ENCODE measurements at regions not wholly inside any gene's neighbourhood (a gene's known extent, or its start where the extent isn't known, plus 50 kb on each side); places are given as distances from the start of the nearest gene placed in this dataset.

DNA sequence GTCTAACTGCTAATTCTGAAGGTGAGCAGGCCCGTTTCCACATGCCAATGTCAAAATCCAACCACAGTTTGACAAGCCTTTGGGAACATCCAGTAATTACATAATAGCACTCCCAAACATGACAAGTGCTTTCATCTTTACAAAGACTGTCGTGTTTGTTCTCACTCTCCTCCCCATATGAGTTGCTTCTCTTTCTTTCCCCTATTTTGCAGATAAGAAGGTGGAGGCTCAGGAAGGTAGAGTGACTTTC, 55.9 kb upstream of the CD44 start:
- Mint-ChIP-seq H3K4me3 (peak overlapping the region; percentile 56), H3K27ac (peak overlapping the region; percentile 91), H3K36me3 (ENCODE audit: low read depth) (peaks cover 10% of the 10 kb centered on the region), H3K27me3 (ENCODE audit: insufficient read depth) (no peaks in the 10 kb centered on the region), H3K9me3 (peaks cover 4% of the 10 kb centered on the region), H3K4me1 (ENCODE audit: low read depth) (peaks cover 82% of the 10 kb centered on the region)
- DNase-seq (ENCODE audit: low spot score), result no peak
- intact Hi-C loops (cut with micrococcal nuclease), result loop anchor here (1.0 to 5.0 kb wide), 14 partner anchors 16 to 308 kb away; partner anchors contain the start of genes APIP, CD44 and PDHX

GRCh38 chr11:35083431-35084238, 55.3 kb upstream of the CD44 start:
- peak overlapping the region; percentile 91 for H3K27ac Mint-ChIP-seq
- H3K4me1 Mint-ChIP-seq (ENCODE audit: low read depth), result peaks cover 82% of the 10 kb centered on the region
- no peaks in the 10 kb centered on the region for H3K27me3 Mint-ChIP-seq (ENCODE audit: insufficient read depth)
- peak; percentile 70 for DNase-seq (ENCODE audit: low spot score)
- H3K36me3 Mint-ChIP-seq (ENCODE audit: low read depth), result peaks cover 11% of the 10 kb centered on the region
- intact Hi-C loops (cut with micrococcal nuclease), result loop anchor here (1.0 to 5.0 kb wide), 14 partner anchors 17 to 307 kb away; partner anchors contain the start of genes APIP, CD44 and PDHX
- H3K4me3 Mint-ChIP-seq, result peak overlapping the region; percentile 56
- H3K9me3 Mint-ChIP-seq, result peaks cover 4% of the 10 kb centered on the region

DNA sequence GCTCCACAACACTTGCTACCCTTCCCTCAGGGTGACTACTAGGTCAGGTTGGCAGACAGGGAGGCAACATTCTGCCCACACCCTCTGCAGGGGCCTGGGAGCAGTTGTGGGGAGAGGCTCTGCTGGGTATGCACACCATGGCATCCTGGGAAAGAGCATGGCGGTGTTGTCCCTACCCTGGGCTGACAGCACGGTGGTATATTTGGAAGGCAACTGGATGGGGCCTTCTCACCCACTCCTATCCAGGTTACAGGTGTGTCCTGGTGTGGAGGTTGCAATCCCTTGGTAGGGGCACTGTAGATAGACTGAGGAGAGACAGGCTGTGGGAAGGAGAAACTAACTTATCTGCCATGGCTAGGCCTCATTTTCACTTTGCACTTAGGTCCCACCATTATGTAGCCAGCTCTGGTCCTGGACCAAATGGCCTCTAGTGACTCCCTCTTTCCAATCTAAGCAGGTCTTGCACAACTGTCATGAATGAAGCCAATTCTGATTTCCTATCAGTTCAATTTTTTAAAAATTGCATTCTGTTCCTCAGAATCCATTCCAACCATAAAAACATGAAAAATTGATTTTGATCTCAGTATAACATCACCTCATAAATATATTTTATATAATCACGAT, 54.0 kb upstream of the CD44 start:
- no peak for DNase-seq (ENCODE audit: low spot score)
- Mint-ChIP-seq H3K36me3 (ENCODE audit: low read depth) (peaks cover 9% of the 10 kb centered on the region), H3K4me3 (no peak overlapping the region), H3K27me3 (ENCODE audit: insufficient read depth) (no peaks in the 10 kb centered on the region), H3K9me3 (peaks cover 4% of the 10 kb centered on the region), H3K4me1 (ENCODE audit: low read depth) (peaks cover 74% of the 10 kb centered on the region), H3K27ac (peak overlapping the region; percentile 53)
- intact Hi-C loops (cut with micrococcal nuclease), result loop anchor here (5.0 kb wide), 1 partner anchor 152 kb away; no protein-coding TSS in a partner anchor

DNA sequence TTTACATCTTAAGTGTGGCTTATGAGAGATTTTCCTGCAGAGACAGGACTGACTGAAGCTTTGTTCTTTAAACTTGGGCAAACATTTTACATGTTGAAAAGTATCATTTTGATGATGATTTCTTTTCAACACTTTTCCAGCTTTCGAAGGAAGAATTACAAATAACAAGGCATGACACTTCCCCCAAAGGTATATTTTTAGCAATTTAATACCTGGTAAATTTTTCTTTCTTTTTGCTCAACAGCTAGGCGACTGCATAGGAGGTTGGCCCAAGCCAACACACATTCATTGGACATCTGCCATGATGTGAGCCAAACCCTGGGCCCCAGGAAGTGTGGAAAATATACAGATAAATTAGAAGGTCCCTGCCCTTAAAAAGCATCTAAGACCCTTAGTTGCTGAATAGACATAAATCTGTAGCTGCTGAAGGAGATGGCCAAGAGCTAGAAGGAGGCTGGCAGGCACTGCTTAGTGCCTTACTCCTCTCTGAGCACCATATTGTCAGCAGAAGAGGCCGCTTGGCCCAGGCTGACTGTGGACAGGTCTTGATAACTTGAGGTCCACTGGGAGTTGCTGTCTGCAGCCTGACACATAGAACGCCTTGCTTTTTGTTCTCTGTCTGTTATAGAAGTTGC, 53.3 kb upstream of the CD44 start:
- Mint-ChIP-seq H3K9me3 (peaks cover 4% of the 10 kb centered on the region), H3K4me3 (no peak overlapping the region), H3K36me3 (ENCODE audit: low read depth) (peaks cover 9% of the 10 kb centered on the region), H3K27me3 (ENCODE audit: insufficient read depth) (no peaks in the 10 kb centered on the region), H3K4me1 (ENCODE audit: low read depth) (peaks cover 67% of the 10 kb centered on the region), H3K27ac (no peak overlapping the region)
- intact Hi-C loops (cut with micrococcal nuclease), result no loop called here
- no peak for DNase-seq (ENCODE audit: low spot score)

DNA sequence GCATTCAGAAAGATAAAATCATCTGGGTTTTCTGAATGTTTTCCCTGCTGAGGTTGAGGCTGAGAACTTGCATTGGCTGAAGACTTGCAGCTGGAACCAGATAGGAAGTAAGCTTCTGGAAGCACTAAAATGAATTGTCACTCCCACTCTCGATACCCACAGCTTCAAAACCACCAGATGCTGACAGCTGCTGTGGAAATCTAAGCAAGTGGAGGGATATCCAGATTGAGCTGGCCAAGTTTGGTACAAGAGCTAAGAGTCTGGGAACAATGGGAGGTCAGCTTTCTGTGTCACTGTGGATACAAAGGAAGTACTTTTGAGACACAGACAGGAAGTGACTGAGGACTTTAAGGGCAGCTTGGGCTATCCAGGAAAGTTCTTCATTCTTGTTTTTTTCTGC, 51.3 kb upstream of the CD44 start:
- Mint-ChIP-seq H3K4me1 (ENCODE audit: low read depth) (peaks cover 50% of the 10 kb centered on the region), H3K27me3 (ENCODE audit: insufficient read depth) (no peaks in the 10 kb centered on the region), H3K4me3 (no peak overlapping the region), H3K9me3 (no peaks in the 10 kb centered on the region), H3K36me3 (ENCODE audit: low read depth) (peaks cover 4% of the 10 kb centered on the region), H3K27ac (peak overlapping the region; percentile 42)
- peak; percentile 9 for DNase-seq (ENCODE audit: low spot score)
- intact Hi-C loops (cut with micrococcal nuclease), result loop anchor here (1.0 to 2.0 kb wide), 3 partner anchors 19 to 52 kb away; partner anchors contain the start of gene CD44

DNA sequence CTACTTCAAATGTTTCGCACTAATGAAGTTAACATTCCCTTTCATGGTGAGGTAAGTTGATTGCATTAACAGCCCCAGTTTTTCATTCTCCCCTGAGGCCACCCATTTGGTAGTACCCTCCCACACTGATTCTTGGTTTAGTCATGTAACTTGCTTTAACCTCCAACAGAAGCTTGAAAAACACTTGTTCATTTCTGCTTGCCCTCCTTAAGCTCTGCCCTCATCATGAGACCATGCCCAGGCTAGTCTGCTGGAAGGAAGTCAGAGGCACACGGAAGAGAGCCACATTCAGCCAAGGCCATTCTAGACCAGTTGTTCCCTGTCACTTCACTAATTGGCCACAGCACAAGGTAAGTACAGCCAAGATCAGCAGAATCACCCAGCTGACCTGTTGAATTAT, 50.7 kb upstream of the CD44 start:
- peak overlapping the region; percentile 53 for H3K27ac Mint-ChIP-seq
- H3K4me3 Mint-ChIP-seq, result no peak overlapping the region
- no peak for DNase-seq (ENCODE audit: low spot score)
- no peaks in the 10 kb centered on the region for H3K9me3 Mint-ChIP-seq
- intact Hi-C loops (cut with micrococcal nuclease), result loop anchor here (1.0 to 2.0 kb wide), 2 partner anchors 19 to 51 kb away; partner anchors contain the start of gene CD44
- H3K36me3 Mint-ChIP-seq (ENCODE audit: low read depth), result peaks cover 4% of the 10 kb centered on the region
- H3K27me3 Mint-ChIP-seq (ENCODE audit: insufficient read depth), result no peaks in the 10 kb centered on the region
- peaks cover 44% of the 10 kb centered on the region for H3K4me1 Mint-ChIP-seq (ENCODE audit: low read depth)

- no peak overlapping the region for H3K27ac Mint-ChIP-seq
- no peaks in the 10 kb centered on the region for H3K9me3 Mint-ChIP-seq
- no peak overlapping the region for H3K4me3 Mint-ChIP-seq
- no peaks in the 10 kb centered on the region for H3K27me3 Mint-ChIP-seq (ENCODE audit: insufficient read depth)
- peaks cover 40% of the 10 kb centered on the region for H3K4me1 Mint-ChIP-seq (ENCODE audit: low read depth)
- no peak for DNase-seq (ENCODE audit: low spot score)
- peaks cover 5% of the 10 kb centered on the region for H3K36me3 Mint-ChIP-seq (ENCODE audit: low read depth)
- intact Hi-C loops (cut with micrococcal nuclease), result loop anchor here (1.0 to 2.0 kb wide), 2 partner anchors 18 to 51 kb away; partner anchors contain the start of gene CD44
These were observed 50.3 kb upstream of the CD44 start for GRCh38 chr11:35088676-35089075.
